HG03196 (cell line): ENCODE measurements at regions not wholly inside any gene's neighbourhood (a gene's known extent, or its start where the extent isn't known, plus 50 kb on each side); places are given as distances from the start of the nearest gene placed in this dataset.
"Not testable (repeated sequence)": the region's sequence is repeated elsewhere in the genome, so short reads cannot be mapped to it uniquely, and the experiment has no call there.

Experiments used
- ATAC-seq: cut with Tn5 transposase; IDR thresholded peaks from one replicate; pipeline ENCODE4 v1.9.1; 2021; ENCODE audit not compliant: unreplicated experiment

DNA sequence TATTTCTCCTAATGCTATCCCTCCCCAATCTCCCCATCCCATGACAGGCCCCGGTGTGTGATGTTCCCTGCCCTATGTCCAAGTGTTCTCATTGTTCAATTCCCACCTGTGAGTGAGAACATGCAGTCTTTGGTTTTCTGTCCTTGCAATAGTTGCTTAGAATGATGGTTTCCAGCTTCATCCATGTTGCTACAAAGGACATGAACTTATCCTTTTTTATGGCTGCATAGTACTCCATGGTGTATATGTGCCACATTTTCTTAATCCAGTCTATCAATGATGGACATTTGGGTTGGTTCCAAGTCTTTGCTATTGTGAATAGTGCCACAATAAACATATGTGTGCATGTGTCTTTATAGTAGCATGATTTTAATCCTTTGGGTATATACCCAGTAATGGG lies 51.3 kb upstream of the RIOK2 start:
- ATAC-seq = not testable (repeated sequence)

DNA sequence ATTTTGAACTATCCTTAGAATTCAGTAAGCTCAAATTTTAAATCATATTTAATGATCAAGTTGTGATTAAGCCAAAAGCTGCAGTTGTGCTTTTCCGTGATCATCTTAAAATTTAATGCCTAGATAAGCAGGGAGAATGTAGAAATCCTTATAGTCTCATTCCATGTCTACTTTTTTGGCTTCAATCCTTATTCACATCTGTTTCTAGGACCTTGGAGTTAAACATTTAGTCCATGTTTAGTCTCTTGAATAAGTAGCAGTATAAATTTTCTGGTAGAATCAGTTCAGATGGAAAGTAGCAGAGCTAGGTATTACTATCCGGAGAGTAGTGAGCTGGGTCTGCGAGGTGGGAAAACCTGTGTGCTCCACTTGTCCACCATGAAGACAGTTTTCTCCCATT lies 59.3 kb upstream of the RIOK2 start:
- no peak for ATAC-seq

DNA sequence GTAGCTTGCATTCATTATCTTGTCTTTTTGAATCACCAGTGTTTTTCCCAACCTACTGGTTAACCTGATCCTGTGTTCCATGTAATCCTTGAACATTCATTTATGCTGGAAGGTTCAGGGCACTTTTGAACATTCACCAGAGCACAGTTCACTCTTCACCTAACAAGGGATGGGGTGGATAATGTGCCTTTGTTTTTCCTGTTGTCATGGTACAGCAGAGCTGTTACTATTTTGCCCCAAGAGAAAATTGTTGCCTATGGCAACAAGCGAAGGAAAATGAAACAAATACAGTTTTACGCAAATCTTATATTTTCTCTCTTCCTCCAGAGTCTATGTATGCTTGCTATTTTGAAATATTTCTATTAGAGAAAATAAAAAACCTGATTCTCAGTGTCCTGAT lies 60.3 kb upstream of the RIOK2 start:
- ATAC-seq = no peak

DNA sequence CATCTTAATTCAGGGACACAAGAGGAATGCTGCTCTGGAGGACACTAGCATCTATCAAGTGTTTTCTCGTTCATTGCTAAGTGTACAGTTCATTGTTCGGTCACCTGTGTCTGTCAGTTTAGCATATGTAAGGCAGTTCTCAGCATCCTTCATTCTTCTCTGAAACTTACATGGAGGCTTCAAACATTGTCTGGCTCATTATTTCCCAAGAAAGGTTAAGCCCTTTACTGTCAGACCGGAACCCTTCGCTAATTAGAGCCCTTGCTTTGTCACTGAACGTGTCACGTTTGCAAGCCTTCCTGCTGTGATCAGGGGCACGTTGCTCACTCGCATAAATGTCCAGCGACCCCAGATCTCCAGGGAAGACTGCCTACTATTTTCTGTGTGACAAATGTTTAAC lies 62.3 kb upstream of the RIOK2 start:
- no peak for ATAC-seq

DNA sequence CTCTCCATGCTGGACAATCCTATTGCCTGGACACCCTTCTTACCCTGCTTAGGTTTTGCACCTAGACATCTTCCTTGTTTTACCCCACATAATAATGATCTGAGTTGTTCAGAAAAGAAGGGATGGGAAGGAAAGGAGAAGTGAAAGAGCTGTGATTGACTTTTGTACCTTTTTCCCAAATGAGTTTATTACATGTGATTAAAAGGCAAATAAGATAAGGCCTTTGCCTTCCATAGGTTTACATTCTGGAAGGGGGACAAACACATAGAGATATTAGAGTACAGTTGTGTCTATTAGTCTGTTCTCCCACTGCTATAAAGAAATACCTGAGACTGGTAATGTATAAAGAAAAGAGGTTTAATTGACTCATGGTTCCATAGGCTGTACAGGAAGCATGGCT lies 67.1 kb upstream of the RIOK2 start:
- ATAC-seq = no peak

DNA sequence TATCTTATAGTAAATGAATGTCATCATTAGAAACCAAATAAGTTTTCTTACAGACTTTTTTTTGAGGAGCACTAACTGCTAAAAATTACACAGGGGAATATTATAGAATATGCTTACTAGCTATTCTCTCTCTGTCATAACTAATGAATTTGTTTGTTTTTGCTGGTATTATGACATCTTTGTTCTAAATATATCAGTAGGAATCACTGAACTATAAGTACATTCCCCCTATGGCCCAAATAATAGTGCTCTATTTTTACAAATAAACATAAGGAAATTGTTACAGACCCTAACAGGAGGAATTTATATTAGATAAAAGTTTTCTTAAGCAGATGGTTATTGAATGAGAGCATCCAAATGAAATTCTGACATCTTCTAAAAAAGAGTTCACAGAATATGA lies 83.0 kb upstream of the RIOK2 start:
- ATAC-seq = no peak

DNA sequence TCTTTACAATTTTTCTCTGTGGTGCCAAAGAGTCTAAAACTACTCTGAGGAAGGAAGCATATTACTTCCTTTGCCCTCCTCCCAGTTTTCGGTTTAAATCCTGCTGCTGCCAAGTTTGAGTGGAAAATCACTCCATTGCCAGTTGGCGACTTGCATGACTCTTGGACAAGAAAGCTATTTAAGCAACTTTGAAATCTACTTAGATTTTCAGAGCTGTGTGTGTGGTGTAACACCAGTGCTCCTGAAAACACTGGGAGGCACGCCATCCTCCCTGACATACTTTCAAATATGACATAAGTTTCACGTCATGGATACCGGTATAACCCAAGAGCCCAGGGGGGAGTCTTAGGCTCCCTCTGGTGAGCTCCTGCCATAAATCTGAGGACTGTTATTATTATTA lies 83.5 kb upstream of the RIOK2 start:
- ATAC-seq = no peak

DNA sequence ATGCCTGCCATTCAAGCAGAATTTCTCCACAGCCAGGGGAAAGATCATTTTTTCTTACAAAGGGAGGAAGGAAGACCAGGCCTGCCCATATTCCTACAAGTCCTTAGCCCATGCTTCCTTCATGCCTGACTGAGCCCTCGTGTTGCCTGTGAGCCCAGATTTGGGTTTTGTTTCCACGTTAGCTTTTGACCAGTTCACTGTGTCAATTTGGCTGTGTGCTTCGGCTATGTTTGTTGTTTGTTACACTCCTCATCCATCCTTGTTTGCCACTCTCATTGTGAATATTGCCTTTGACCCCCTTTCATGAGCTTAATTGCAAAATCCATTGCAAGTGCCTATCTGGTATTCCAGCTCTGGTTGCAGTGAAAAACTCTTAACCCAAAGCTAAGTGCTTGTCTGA lies 84.7 kb upstream of the RIOK2 start:
- ATAC-seq = no peak

DNA sequence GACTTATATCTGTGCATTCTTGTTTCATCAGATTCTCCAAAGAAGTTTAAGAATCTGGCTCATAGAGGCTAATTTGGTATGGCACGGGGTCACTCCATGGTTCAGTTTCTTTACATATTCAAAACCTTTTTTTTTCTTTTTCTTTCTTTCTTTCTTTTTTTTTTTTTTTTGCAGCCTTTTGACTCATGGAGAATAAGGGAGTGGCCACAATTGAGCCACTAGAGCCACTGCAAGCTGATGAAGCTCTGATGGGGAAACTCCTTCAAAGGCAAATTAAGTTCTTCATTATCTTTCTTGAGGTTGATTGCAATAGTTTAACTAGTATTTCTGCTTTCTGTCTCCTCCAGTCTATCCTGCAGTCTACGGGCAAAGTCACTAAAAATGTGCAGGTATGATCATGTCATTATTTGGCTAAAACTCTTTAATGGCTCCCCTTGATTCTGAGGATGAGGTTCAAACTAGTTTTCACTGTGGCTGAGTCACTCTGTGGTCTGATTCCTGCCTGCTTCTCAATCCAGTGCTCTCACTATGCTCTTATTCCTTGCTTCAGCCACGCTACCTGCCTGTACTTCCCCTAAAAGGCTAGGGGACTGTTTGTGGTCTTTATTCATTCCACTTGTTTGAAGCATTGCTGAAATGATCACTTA lies 93.5 kb upstream of the RIOK2 start:
- no peak for ATAC-seq

DNA sequence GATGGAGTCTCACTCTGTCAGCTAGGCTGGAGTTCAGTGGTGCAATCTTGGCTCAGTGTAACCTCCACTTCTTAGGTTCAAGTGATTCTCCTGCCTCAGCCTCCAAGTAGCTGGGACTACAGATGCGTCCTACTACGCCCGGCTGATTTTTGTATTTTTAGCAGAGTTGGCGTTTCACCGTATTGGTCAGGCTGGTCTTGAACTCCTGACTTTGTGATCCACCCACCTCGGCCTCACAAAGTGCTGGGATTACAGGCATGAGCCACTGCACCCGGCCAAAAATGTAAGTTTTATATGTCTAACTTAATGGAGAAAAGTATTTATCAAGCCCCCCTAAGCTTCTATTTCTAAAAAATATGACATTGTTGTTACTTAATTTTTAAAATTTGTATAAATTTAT lies 98.2 kb upstream of the RIOK2 start:
- no peak for ATAC-seq

DNA sequence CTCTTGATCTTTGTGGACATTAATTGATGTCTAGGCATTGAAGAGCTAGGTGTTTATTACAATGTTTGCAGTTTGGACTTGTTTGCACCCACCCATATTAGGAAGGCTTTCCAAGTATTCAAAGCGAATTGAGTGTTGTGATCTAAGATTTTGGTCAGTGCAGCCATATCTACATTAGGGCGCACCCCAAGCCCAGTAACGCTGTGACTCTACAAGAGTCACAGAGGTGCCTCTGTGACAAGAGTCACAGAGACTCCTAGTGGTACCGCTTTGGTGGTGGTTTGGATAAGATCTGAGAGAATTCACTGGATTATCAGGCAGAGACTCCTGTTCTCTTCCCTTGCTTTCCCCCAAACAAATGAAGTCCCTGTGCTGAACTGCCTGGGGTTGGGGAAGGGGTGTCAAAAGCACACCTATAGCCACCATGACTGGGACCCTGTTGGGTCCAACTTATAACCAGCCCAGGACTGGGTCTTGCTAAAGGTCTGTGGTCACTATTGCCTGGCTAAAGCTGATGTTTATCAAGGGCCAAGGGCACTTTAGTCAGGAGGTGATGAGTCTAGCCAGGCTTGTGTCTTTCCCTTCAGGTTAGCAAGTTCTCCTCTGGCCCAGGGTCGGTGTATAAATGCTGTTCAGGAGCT lies 114.1 kb upstream of the RIOK2 start:
- peak; percentile 69 for ATAC-seq

DNA sequence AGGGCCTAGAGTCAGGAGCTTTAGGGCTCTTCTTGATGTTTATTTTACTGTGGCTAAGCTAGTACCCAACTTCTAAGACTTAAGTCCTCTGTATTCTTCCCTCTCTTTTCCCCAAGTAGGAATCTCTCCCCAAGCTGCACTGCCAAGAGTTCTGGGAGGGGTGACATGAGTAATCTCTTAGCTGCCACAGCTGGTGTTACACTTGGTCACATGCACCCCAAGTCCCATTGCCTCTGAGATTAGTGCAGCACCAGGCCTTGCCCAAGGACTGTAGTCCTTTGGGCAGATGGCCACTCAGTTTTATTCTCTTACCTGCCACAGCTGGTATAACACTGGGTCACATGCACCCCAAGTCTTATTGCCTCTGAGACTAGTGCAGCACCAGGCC lies 114.7 kb upstream of the RIOK2 start:
- ATAC-seq = no peak

DNA sequence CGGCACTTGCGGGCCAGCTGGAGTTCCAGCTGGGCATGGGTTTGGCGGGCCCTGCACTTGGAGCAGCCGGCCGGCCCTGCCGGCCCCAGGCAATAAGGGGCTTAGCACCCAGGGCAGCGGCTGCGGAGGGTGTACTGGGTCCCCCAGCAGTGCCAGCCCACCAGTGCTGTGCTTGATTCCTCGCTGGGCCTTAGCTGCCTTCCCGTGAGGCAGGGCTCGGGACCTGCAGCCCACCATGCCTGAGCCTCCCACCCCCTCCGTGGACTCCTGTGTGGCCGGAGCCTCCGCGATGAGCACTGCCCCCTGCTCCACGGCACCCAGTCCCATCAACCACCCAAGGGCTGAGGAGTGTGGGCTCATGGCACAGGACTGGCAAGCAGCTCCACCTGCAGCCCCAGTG lies 118.1 kb upstream of the RIOK2 start:
- ATAC-seq = not testable (repeated sequence)

DNA sequence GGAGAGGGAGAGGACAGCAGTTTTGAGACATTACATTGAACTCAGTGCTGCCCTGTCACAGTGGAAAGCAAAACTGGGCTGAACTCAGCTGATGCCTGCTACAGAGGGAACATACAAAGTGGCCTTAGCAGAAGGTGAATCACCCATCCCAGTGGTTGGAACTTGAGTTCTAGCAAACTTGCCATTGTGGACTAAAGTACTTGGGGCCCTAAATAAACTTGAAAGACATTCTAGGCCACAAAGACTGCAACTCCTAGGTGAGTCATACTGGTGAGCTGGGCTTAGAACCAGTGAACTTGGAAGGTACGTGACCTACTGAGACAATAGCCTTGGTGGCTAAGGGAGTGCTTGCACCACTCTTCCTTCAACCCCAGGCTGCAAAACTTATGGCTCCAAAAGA lies 155.7 kb upstream of the RIOK2 start:
- no peak for ATAC-seq

DNA sequence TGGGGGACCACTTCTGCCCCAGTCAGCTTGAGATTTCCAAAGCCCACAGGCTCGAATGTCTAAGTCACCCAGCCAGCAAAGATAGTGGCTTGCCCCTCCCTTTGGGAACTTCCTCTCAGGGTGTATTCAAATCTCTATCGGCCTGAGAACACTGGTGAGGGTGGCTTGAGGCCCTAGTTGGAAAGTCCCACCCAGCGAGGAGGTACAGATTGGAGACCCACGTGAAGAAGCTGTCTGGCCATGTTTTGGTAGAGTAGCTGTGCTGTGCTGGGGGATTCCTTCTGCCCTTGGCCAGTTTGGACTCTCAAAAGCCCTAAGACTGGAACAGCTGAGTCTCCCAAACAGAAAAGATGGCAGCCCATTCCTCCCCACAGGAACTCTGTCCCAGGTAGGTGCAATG lies 172.7 kb upstream of the RIOK2 start:
- ATAC-seq = peak; percentile 96

DNA sequence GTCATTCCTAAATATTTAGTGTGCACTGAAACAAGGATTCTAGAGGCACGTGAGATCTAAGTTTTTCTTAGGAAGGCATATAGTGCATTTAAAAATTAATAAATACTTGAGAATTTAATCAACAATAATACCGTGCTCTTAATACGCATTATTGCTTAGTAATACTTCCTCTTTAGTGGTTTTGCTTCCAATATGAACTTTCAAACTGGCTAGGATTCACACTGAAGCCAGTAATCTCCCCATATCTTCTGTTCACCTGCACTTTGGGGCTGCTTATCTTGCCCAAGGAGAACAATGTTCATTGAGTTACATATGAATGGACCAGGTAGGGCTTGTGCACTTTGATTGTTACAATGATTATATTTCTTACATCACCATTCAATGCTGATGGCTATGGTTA lies 180.5 kb upstream of the RIOK2 start:
- no peak for ATAC-seq

DNA sequence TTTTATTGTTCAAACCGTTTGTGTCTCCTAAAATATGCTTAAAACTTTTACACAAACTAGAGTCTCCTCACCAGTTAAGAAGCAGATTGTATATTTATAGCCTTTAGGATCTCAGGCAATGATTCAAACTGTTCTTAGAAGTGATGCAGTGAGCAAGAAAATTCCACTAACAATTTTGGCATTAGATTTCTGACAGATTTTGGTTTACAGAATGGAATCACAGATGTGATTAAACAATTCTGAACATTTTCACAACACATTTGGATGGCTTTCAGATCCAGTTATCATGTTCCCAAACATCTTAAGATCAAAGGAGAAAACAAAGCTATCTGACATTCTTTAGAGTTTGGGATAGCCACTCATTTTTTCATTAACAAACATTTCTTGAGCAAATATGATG lies 181.7 kb upstream of the RIOK2 start:
- ATAC-seq = no peak

DNA sequence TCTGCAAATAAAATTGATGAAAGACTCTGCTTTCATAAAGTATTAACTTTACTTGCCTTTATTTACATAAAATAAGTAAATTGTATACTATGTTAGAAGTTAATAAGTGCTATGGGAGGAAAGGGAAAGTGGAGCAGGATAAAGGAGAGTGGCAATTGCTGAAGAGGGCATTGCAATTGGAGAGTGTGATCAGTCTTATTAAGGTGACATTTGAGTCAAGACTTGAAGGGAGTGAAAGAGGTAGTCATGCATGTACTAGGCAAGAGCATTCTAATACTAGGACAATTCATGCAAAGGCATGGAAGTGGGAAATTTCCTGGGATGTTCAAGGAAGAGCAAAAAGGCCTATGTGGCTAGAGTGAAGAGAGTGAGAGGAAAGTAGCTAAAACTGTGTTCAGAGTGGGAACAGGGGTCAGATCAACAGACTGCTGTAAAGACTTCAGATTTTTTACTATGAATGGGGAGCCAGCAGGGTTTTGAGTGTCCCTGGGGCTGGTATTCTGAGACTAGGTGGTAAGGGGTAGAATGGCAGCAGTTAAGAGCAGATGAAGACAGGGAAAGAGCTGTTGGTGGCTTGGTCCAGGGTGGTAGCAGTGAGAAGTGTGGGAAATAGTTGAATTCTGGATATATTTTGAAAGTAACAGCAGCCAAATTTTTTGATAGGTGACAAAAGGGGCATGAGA lies 182.3 kb upstream of the RIOK2 start:
- no peak for ATAC-seq

DNA sequence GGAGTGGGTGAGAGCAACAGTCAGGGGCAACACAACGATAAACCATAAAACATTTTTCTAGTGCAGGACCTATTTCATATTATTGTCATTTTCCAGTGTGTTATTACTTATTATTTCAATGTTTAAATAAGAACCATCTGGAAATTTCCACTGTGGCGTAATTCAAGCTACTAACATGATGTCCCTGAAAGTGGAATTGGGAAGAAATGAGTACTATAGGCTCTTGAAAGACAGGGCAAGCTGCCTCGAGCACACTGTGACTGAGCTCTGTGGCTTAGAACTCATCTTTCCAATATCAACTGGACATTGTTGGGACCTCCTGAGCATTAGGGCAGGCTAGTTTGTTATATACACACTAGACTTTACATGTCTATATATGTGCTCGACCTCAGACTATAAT lies 182.9 kb upstream of the RIOK2 start:
- no peak for ATAC-seq

DNA sequence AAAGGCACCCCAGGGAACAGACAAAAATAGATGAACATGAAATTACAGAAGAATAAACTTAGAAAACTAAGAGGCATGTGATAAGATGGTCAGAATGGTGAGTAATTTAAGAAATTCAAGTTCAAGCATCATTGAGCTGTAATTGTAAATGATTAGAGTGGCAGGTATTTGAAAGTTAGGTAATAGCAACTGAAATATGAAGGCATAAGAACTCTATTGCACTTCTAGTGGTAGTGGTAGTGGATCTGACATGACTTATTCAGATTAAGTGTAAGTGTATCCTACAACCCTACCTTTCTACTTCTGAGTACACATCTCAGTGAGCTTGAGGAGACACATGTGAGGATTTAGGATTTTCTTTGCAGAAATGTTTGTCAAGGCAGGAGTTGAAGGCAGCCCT lies 192.9 kb upstream of the RIOK2 start:
- ATAC-seq = no peak

DNA sequence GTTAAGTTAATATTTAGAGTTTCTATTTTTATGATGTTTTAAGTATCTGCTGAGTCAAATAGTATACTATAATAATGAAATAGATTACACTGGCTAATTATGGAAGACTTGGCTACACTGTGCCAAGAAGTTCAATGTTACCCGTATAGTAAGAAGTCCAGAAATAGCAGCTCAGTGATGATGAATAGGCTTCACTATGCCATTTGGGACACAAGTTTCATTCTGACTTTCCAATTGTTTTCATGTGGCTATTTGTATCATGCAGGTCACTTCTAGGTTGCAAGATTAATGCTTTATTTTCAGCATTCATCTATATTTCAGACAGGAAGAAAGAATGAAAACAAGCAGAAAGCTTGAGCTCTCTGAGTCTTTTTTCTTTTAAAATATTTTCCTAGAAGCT lies 194.5 kb upstream of the RIOK2 start:
- no peak for ATAC-seq

DNA sequence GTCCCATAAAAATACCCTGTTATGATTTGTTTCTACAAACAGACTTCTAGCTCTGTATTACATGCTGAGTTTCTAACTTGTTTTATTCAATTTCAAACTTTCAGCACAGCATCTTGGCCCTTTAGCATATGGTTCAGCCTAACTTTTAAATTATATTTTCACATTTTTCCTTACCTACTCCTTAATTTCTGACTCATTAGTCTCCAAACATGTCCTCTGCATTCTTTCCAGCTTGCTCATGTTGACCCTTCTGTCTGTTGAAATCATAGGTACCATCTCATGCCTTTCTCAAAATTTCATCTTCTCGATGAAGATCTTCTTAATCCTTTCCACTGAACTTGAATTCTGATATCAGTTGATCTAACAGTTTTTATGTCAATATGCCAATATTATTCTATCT lies 200.9 kb upstream of the RIOK2 start:
- ATAC-seq = no peak

DNA sequence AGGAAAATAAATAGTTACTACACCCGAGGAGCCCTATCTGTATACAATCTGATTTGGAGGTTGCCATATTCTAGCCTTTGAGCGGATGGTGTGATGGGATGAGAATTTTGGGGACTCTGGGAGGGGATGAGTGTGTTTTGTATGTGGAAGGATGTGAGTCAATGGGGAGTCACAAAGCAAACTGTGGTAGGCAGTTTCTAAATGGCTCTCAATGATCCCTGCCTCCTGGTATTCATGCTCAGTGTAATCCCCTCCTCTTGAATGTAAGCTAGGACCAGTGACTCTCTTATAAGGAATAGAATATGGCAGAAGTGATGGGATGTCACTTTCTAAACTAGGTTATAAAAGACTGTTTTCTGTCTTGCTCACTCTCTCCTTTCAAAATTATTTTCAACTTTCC lies 205.7 kb upstream of the RIOK2 start:
- no peak for ATAC-seq
